PC-9 (cell line): ENCODE measurements at regions not wholly inside any gene's neighbourhood (a gene's known extent, or its start where the extent isn't known, plus 50 kb on each side); places are given as distances from the start of the nearest gene placed in this dataset.

Experiments used
- BruUV-seq: library from RNA; stranded (reverse); fragments of 400-500 nt; replicated peaks from 2 replicates; lab custom pipeline; 2021; lab: Mats Ljungman, UMichigan
- CTCF ChIA-PET: fragments of 300-600 bp; sonication (Branson Sonifier 250); formaldehyde crosslinking; loops from one replicate; lab custom pipeline; 2022; ENCODE audit warnings: antibody characterized with exemption; lab: Charles Lee
- POLR2A ChIA-PET: fragments of 300-600 bp; sonication (Branson Sonifier 250); formaldehyde crosslinking; loops from one replicate; lab custom pipeline; 2022; ENCODE audit warnings: antibody characterized with exemption; ENCODE audit not compliant: unreplicated experiment; lab: Charles Lee
- DNase-seq, 2 experiments: peaks; one replicate each; pipeline versions ENCODE4 v3.0.0 to v3.0.0-alpha.2; 2015 to 2022; ENCODE audit warnings: mixed read lengths in 1 of 2
- H2AFZ ChIP-seq: fragments of 200-600 bp; sonication (generic); 2 replicates; pipeline ENCODE4 v1.8.1; 2017; ENCODE audit warnings: antibody characterized with exemption
- H3F3A ChIP-seq: fragments of 200-600 bp; sonication (generic); 2 replicates; pipeline ENCODE4 v1.8.1; 2017; ENCODE audit warnings: antibody characterized with exemption, mild to moderate bottlenecking, low read depth; ENCODE audit not compliant: insufficient read depth
- H3K27ac ChIP-seq: fragments of 200-600 bp; sonication (generic); 2 replicates; pipeline ENCODE4 v1.6.1; 2016; ENCODE audit warnings: mixed run types
- H3K27me3 ChIP-seq: fragments of 200-600 bp; sonication (generic); 2 replicates; pipeline ENCODE4 v1.6.1; 2016; ENCODE audit warnings: low read depth, mixed run types; ENCODE audit not compliant: insufficient read depth
- H3K36me3 ChIP-seq: fragments of 200-600 bp; sonication (generic); 2 replicates; pipeline ENCODE4 v1.6.1; 2016; ENCODE audit warnings: low read depth, mixed run types
- H3K4me1 ChIP-seq: fragments of 200-600 bp; sonication (generic); replicated peaks from 2 replicates; pipeline ENCODE4 v1.6.1; 2016; ENCODE audit warnings: mixed run types; ENCODE audit not compliant: insufficient read depth
- H3K4me2 ChIP-seq: fragments of 200-600 bp; sonication (generic); 2 replicates; pipeline ENCODE4 v1.6.1; 2017; ENCODE audit warnings: mixed run types
- H3K4me3 ChIP-seq: fragments of 200-600 bp; sonication (generic); 2 replicates; pipeline ENCODE4 v1.6.1; 2016; ENCODE audit warnings: mixed run types
- H3K79me2 ChIP-seq: fragments of 200-600 bp; sonication (generic); 2 replicates; pipeline ENCODE4 v1.6.1; 2017; ENCODE audit warnings: low read depth, mixed run types
- H3K9me2 ChIP-seq: fragments of 200-600 bp; sonication (generic); 2 replicates; pipeline ENCODE4 v1.8.1; 2017; ENCODE audit warnings: mild to moderate bottlenecking; ENCODE audit not compliant: insufficient read depth
- H3K9me3 ChIP-seq: fragments of 200-600 bp; sonication (generic); 2 replicates; pipeline ENCODE4 v1.8.1; 2016; ENCODE audit warnings: low read depth; ENCODE audit not compliant: insufficient read depth
- H4K20me1 ChIP-seq: fragments of 200-600 bp; sonication (generic); 2 replicates; pipeline ENCODE4 v1.8.1; 2017; ENCODE audit not compliant: insufficient read depth
- CTCF ChIP-seq: fragments of 200-600 bp; sonication (generic); conservative IDR thresholded peaks from 2 replicates; pipeline ENCODE4 v1.6.1; 2017; ENCODE audit warnings: mixed run types, antibody characterized with exemption, mild to moderate bottlenecking, moderate library complexity
- EZH2 ChIP-seq: fragments of 200-600 bp; sonication (generic); IDR thresholded peaks from 2 replicates; pipeline ENCODE4 v1.8.0; 2017; ENCODE audit warnings: antibody characterized with exemption, low read depth
- intact Hi-C: fragments of 100-400 bp; cut with micrococcal nuclease; formaldehyde crosslinking; loops from one replicate; pipeline ENCODE4 v1.10.0; 2022; ENCODE audit not compliant: unreplicated experiment

- no peaks in the 10 kb centered on the region for H3K79me2 ChIP-seq
- POLR2A ChIA-PET: no interaction called here
- no peaks in the 10 kb centered on the region for H4K20me1 ChIP-seq
- no peaks in the 10 kb centered on the region for H3K4me1 ChIP-seq
- no TSS peak for BruUV-seq
- H3K9me3 ChIP-seq: no peaks in the 10 kb centered on the region; the same call in 1 of the 2 replicates
- TF ChIP-seq CTCF: no peak
- no peak for TF ChIP-seq EZH2
- no peaks in the 10 kb centered on the region for H3K9me2 ChIP-seq
- H3K27ac ChIP-seq: no peak overlapping the region
- H3F3A ChIP-seq: no peaks in the 10 kb centered on the region
- H2AFZ ChIP-seq: no peak overlapping the region
- H3K4me2 ChIP-seq: no peak overlapping the region
- intact Hi-C loops: no loop called here
- no peaks in the 10 kb centered on the region for H3K36me3 ChIP-seq
- DNase-seq: no peak
- H3K27me3 ChIP-seq: no peaks in the 10 kb centered on the region
- CTCF ChIA-PET: no interaction called here
- no peak overlapping the region for H3K4me3 ChIP-seq
Observed at GRCh38 chr9:111114486-111114885, 76.2 kb upstream of the LPAR1 start.

GRCh38 chr9:111113712-111114111 lies 75.4 kb upstream of the LPAR1 start:
- intact Hi-C loops: no loop called here
- no peaks in the 10 kb centered on the region for H4K20me1 ChIP-seq
- H3K4me3 ChIP-seq: no peak overlapping the region
- H3K9me2 ChIP-seq: no peaks in the 10 kb centered on the region
- H3K4me1 ChIP-seq: no peaks in the 10 kb centered on the region
- H3K4me2 ChIP-seq: no peak overlapping the region
- no peaks in the 10 kb centered on the region for H3K36me3 ChIP-seq
- no peaks in the 10 kb centered on the region for H3K9me3 ChIP-seq
- no peaks in the 10 kb centered on the region for H3K79me2 ChIP-seq
- no peaks in the 10 kb centered on the region for H3F3A ChIP-seq
- no peak overlapping the region for H3K27ac ChIP-seq
- DNase-seq: no peak
- no peak overlapping the region for H2AFZ ChIP-seq
- BruUV-seq: no TSS peak
- no peak for TF ChIP-seq CTCF
- no peak for TF ChIP-seq EZH2
- ChIA-PET CTCF (no interaction called here), POLR2A (no interaction called here)
- no peaks in the 10 kb centered on the region for H3K27me3 ChIP-seq

- POLR2A ChIA-PET: no interaction called here
- TF ChIP-seq EZH2 (no peak), CTCF (no peak)
- Histone ChIP-seq H3K27ac (no peak overlapping the region), H3K36me3 (no peaks in the 10 kb centered on the region), H3F3A (no peaks in the 10 kb centered on the region), H4K20me1 (no peaks in the 10 kb centered on the region), H3K4me3 (no peak overlapping the region), H2AFZ (no peak overlapping the region), H3K9me2 (no peaks in the 10 kb centered on the region), H3K9me3 (no peaks in the 10 kb centered on the region), H3K27me3 (no peaks in the 10 kb centered on the region), H3K4me2 (no peak overlapping the region), H3K79me2 (no peaks in the 10 kb centered on the region), H3K4me1 (no peaks in the 10 kb centered on the region)
- BruUV-seq: no TSS peak
- DNase-seq: no peak
- intact Hi-C loops: no loop called here
- CTCF ChIA-PET: no interaction called here
Observed at GRCh38 chr9:111110805-111111204, 72.5 kb upstream of the LPAR1 start.
